HEK293 (cell line): ENCODE measurements at regions not wholly inside any gene's neighbourhood (a gene's known extent, or its start where the extent isn't known, plus 50 kb on each side); places are given as distances from the start of the nearest gene placed in this dataset.

Experiments used
- CTCF ChIA-PET: fragments of 350-600 bp; formaldehyde crosslinking; extraction: SDS; loops from one replicate; lab custom pipeline; 2021; ENCODE audit warnings: antibody characterized with exemption; lab: Yijun Ruan, JAX
- POLR2A ChIA-PET: fragments of 300-600 bp; formaldehyde crosslinking; extraction: SDS; loops from one replicate; lab custom pipeline; 2020; ENCODE audit warnings: antibody characterized with exemption, inconsistent platforms; lab: Yijun Ruan, JAX
- H3K27ac ChIP-seq: fragments of 200-500 bp; sonication (Bioruptor generic); 2 replicates; pipeline ENCODE4 v1.5.1; 2014; ENCODE audit warnings: low read depth, low read length, control low read depth, inconsistent platforms; ENCODE audit errors: extremely low read depth
- H3K36me3 ChIP-seq, 2 experiments: fragments of 200-500 bp in 1 of 2; sonication (Bioruptor generic) in 1 of 2; 1 replicate in 1 of 2; 2 replicates in 1 of 2; pipeline ENCODE4 v1.5.1; 2014 to 2017; ENCODE audit warnings: inconsistent platforms in 2 of 2, low read length in 2 of 2; ENCODE audit not compliant: control insufficient read depth in 2 of 2, insufficient read depth in 1 of 2
- H3K4me1 ChIP-seq: fragments of 200-500 bp; sonication (Bioruptor generic); 2 replicates; pipeline ENCODE4 v1.5.1; 2014; ENCODE audit warnings: mild to moderate bottlenecking, low read length, inconsistent platforms; ENCODE audit not compliant: control insufficient read depth, insufficient read depth
- H3K4me3 ChIP-seq: 2 replicates; pipeline ENCODE4 v1.5.1; 2011; ENCODE audit warnings: low read depth, mild to moderate bottlenecking, control low read depth, low read length, moderate library complexity
- H3K9me3 ChIP-seq: fragments of 200-500 bp; sonication (Bioruptor generic); 2 replicates; pipeline ENCODE4 v1.5.1; 2014; ENCODE audit warnings: low read depth, low read length, inconsistent platforms; ENCODE audit not compliant: control insufficient read depth, insufficient read depth
- KLF16 ChIP-seq: fragments of 450-650 bp; formaldehyde crosslinking; IDR thresholded peaks from 2 replicates; pipeline ENCODE4 v1.5.1; 2017; ENCODE audit warnings: missing biosample characterization, missing genetic modification characterization
- KLF9 ChIP-seq: fragments of 450-650 bp; formaldehyde crosslinking; IDR thresholded peaks from 2 replicates; pipeline ENCODE4 v1.5.1; 2016; ENCODE audit warnings: missing biosample characterization, missing genetic modification characterization, low read depth
- PBX3 ChIP-seq: sonication (generic); formaldehyde crosslinking; IDR thresholded peaks from 2 replicates; pipeline ENCODE4 v1.8.1; 2022; ENCODE audit warnings: mild to moderate bottlenecking, moderate library complexity, missing genetic modification reagents
- ZBTB20 ChIP-seq: fragments of 450-650 bp; formaldehyde crosslinking; IDR thresholded peaks from 2 replicates; pipeline ENCODE4 v1.5.1; 2016; ENCODE audit warnings: missing biosample characterization, missing genetic modification characterization
- ZBTB21 ChIP-seq: fragments of 450-650 bp; formaldehyde crosslinking; IDR thresholded peaks from 2 replicates; pipeline ENCODE4 v1.5.1; 2017; ENCODE audit warnings: missing biosample characterization, missing genetic modification characterization
- ZFP69B ChIP-seq: fragments of 450-650 bp; formaldehyde crosslinking; IDR thresholded peaks from 2 replicates; pipeline ENCODE4 v1.5.1; 2016; ENCODE audit warnings: missing biosample characterization, missing genetic modification characterization
- ZNF155 ChIP-seq: fragments of 450-650 bp; formaldehyde crosslinking; IDR thresholded peaks from 2 replicates; pipeline ENCODE4 v1.5.1; 2016; ENCODE audit warnings: missing biosample characterization, missing genetic modification characterization
- ZNF157 ChIP-seq: fragments of 450-650 bp; formaldehyde crosslinking; IDR thresholded peaks from 2 replicates; pipeline ENCODE4 v1.5.1; 2016; ENCODE audit warnings: missing biosample characterization, missing genetic modification characterization
- ZNF169 ChIP-seq: fragments of 450-650 bp; formaldehyde crosslinking; IDR thresholded peaks from 2 replicates; pipeline ENCODE4 v1.5.1; 2016; ENCODE audit warnings: missing biosample characterization, missing genetic modification characterization
- ZNF24 ChIP-seq: fragments of 450-650 bp; formaldehyde crosslinking; IDR thresholded peaks from 2 replicates; pipeline ENCODE4 v1.5.1; 2016; ENCODE audit warnings: missing biosample characterization, missing genetic modification characterization
- ZNF391 ChIP-seq: fragments of 450-650 bp; formaldehyde crosslinking; IDR thresholded peaks from 2 replicates; pipeline ENCODE4 v1.5.1; 2016; ENCODE audit warnings: low read depth, missing biosample characterization, missing genetic modification characterization, borderline replicate concordance
- TF ChIP-seq, protein P1 (sequence below): fragments of 450-650 bp; formaldehyde crosslinking; conservative IDR thresholded peaks from 2 replicates; pipeline ENCODE4 v1.5.1; 2016; ENCODE audit warnings: low read depth, missing biosample characterization, missing genetic modification characterization
- TF ChIP-seq, protein P2 (sequence below): fragments of 450-650 bp; formaldehyde crosslinking; IDR thresholded peaks from 2 replicates; pipeline ENCODE4 v1.5.1; 2017; ENCODE audit warnings: missing biosample characterization, missing genetic modification characterization

GRCh38 chr10:125489731-125490130, 193.2 kb downstream of the TEX36 start:
- ChIA-PET POLR2A (no interaction called here), CTCF (no interaction called here)
- Histone ChIP-seq H3K36me3 (no peaks in the 10 kb centered on the region), H3K4me3 (no peak overlapping the region), H3K9me3 (no peaks in the 10 kb centered on the region), H3K4me1 (no peaks in the 10 kb centered on the region; the same call in 1 of the 2 replicates), H3K27ac (no peak overlapping the region)
- TF ChIP-seq PBX3 (CRISPR knock-in tag), result no peak
- TF ChIP-seq, protein P1, sequence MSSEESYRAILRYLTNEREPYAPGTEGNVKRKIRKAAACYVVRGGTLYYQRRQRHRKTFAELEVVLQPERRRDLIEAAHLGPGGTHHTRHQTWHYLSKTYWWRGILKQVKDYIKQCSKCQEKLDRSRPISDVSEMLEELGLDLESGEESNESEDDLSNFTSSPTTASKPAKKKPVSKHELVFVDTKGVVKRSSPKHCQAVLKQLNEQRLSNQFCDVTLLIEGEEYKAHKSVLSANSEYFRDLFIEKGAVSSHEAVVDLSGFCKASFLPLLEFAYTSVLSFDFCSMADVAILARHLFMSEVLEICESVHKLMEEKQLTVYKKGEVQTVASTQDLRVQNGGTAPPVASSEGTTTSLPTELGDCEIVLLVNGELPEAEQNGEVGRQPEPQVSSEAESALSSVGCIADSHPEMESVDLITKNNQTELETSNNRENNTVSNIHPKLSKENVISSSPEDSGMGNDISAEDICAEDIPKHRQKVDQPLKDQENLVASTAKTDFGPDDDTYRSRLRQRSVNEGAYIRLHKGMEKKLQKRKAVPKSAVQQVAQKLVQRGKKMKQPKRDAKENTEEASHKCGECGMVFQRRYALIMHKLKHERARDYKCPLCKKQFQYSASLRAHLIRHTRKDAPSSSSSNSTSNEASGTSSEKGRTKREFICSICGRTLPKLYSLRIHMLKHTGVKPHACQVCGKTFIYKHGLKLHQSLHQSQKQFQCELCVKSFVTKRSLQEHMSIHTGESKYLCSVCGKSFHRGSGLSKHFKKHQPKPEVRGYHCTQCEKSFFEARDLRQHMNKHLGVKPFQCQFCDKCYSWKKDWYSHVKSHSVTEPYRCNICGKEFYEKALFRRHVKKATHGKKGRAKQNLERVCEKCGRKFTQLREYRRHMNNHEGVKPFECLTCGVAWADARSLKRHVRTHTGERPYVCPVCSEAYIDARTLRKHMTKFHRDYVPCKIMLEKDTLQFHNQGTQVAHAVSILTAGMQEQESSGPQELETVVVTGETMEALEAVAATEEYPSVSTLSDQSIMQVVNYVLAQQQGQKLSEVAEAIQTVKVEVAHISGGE (tag by site-specific recombination), result no peak
- TF ChIP-seq, all 188 proteins: peak for 0

GRCh38 chr10:125485665-125486064, 197.3 kb downstream of the TEX36 start:
- no peak for TF ChIP-seq ZNF155 (tag by site-specific recombination)
- no peak for TF ChIP-seq KLF9 (tag by site-specific recombination)
- TF ChIP-seq ZNF24 (tag by site-specific recombination), result no peak
- TF ChIP-seq KLF16 (tag by site-specific recombination), result no peak
- no peak for TF ChIP-seq ZNF169 (tag by site-specific recombination)
- TF ChIP-seq ZNF157, result no peak
- no peak for TF ChIP-seq ZBTB21 (tag by site-specific recombination)
- no peak for TF ChIP-seq ZBTB20 (tag by site-specific recombination)
- TF ChIP-seq ZNF391 (tag by site-specific recombination), result no peak
- no peak overlapping the region for H3K4me3 ChIP-seq
- H3K36me3 ChIP-seq, result no peaks in the 10 kb centered on the region
- POLR2A ChIA-PET, result no interaction called here
- H3K27ac ChIP-seq, result no peak overlapping the region
- CTCF ChIA-PET, result no interaction called here
- no peaks in the 10 kb centered on the region for H3K9me3 ChIP-seq
- peaks cover 14% of the 10 kb centered on the region for H3K4me1 ChIP-seq

DNA sequence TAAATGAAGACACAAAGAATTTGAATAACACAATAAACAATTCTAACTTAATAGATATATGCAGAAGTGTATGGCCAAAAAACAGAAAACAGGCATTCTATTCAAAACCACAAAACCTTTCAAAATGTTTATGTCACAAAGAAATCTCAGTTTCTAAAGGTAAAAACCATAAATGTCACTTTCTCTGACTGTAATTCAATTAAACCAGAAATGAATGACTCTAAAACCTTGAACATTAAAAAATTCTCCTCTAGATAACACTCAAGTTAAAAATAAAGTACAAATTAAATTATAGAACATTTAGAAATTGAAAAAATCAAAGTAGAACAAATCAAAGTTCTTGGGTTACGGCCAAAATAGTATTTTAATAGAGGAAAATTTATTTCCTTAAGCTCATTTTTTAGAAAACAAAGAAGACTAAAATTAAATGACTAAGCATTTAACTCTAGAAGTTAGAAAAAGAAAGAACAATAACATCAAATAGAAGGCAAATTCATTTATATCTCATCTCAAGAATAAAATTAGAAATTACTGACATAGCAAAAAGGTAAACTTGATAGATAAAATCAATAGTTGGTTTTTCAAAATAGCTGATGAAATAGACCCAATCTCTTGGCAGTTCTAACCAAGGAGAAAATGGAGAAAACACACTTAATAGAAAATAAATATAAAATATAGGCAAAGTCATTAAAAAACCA, 198.8 kb downstream of the TEX36 start:
- ChIA-PET POLR2A (no interaction called here), CTCF (no interaction called here)
- Histone ChIP-seq H3K27ac (no peak overlapping the region), H3K4me1 (peaks cover 14% of the 10 kb centered on the region), H3K36me3 (no peaks in the 10 kb centered on the region), H3K4me3 (no peak overlapping the region), H3K9me3 (no peaks in the 10 kb centered on the region)
- TF ChIP-seq ZFP69B (tag by site-specific recombination), result no peak
- TF ChIP-seq, protein P2, sequence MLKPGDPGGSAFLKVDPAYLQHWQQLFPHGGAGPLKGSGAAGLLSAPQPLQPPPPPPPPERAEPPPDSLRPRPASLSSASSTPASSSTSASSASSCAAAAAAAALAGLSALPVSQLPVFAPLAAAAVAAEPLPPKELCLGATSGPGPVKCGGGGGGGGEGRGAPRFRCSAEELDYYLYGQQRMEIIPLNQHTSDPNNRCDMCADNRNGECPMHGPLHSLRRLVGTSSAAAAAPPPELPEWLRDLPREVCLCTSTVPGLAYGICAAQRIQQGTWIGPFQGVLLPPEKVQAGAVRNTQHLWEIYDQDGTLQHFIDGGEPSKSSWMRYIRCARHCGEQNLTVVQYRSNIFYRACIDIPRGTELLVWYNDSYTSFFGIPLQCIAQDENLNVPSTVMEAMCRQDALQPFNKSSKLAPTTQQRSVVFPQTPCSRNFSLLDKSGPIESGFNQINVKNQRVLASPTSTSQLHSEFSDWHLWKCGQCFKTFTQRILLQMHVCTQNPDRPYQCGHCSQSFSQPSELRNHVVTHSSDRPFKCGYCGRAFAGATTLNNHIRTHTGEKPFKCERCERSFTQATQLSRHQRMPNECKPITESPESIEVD (tag by site-specific recombination), result 0 out of 2 replicates have a peak, but pooled peaks have one; percentile 18
